Tongue (tissue), 1 donor: ENCODE measurements at regions not wholly inside any gene's neighbourhood (a gene's known extent, or its start where the extent isn't known, plus 50 kb on each side); places are given as distances from the start of the nearest gene placed in this dataset.

Experiments
- DNase-seq: peaks from one replicate; pipeline ENCODE4 v3.0.0-alpha.2; 2015

GRCh38 chr6:113425977-113426660 is 431.0 kb upstream of the MARCKS start:
- DNase-seq: no peak

- DNase-seq: no peak
These were observed 429.5 kb upstream of the MARCKS start for GRCh38 chr6:113427617-113428016.

- no peak for DNase-seq
These were observed 428.4 kb upstream of the MARCKS start for GRCh38 chr6:113428702-113429101.

- peak; percentile 15 for DNase-seq
These were observed 424.4 kb upstream of the MARCKS start for GRCh38 chr6:113432521-113433334.

GRCh38 chr6:113433335-113433991 is 423.7 kb upstream of the MARCKS start:
- DNase-seq: peak; percentile 45

GRCh38 chr6:113434641-113435040 is 422.5 kb upstream of the MARCKS start:
- no peak for DNase-seq

- DNase-seq: no peak
These were observed 419.6 kb upstream of the MARCKS start for GRCh38 chr6:113437566-113437965.

GRCh38 chr6:113439866-113440265 is 417.3 kb upstream of the MARCKS start:
- no peak for DNase-seq

- DNase-seq: no peak
These were observed 415.1 kb upstream of the MARCKS start for GRCh38 chr6:113442040-113442439.

- DNase-seq: no peak
These were observed 411.9 kb upstream of the MARCKS start for GRCh38 chr6:113445201-113445600.

- no peak for DNase-seq
These were observed 409.9 kb upstream of the MARCKS start for GRCh38 chr6:113447088-113447831.

GRCh38 chr6:113449051-113449450 is 408.1 kb upstream of the MARCKS start:
- DNase-seq: no peak

- DNase-seq: peak; percentile 12
These were observed 407.1 kb upstream of the MARCKS start for GRCh38 chr6:113450061-113450465.

GRCh38 chr6:113451049-113451448 is 406.1 kb upstream of the MARCKS start:
- no peak for DNase-seq

- no peak for DNase-seq
These were observed 399.9 kb upstream of the MARCKS start for GRCh38 chr6:113457198-113457597.

GRCh38 chr6:113457751-113458150 is 399.4 kb upstream of the MARCKS start:
- no peak for DNase-seq

GRCh38 chr6:113458368-113459010 is 398.7 kb upstream of the MARCKS start:
- DNase-seq: no peak

GRCh38 chr6:113461153-113461932 is 395.8 kb upstream of the MARCKS start:
- DNase-seq: no peak

- no peak for DNase-seq
These were observed 392.6 kb upstream of the MARCKS start for GRCh38 chr6:113464536-113464935.

GRCh38 chr6:113464960-113465359 is 392.2 kb upstream of the MARCKS start:
- no peak for DNase-seq

- DNase-seq: no peak
These were observed 390.6 kb upstream of the MARCKS start for GRCh38 chr6:113466526-113466925.
